OCI-LY1 (cell line): ENCODE measurements at regions not wholly inside any gene's neighbourhood (a gene's known extent, or its start where the extent isn't known, plus 50 kb on each side); places are given as distances from the start of the nearest gene placed in this dataset.
"Not testable (repeated sequence)": the region's sequence is repeated elsewhere in the genome, so short reads cannot be mapped to it uniquely, and the experiment has no call there.

Experiments used
- H2AFZ ChIP-seq: fragments of 200-600 bp; sonication (generic), shearing (Covaris generic); 2 replicates; pipeline ENCODE4 v1.6.0; 2014; ENCODE audit warnings: antibody characterized with exemption, mild to moderate bottlenecking, low read length
- H3F3A ChIP-seq: fragments of 200-600 bp; sonication (generic), shearing (Covaris generic); 2 replicates; pipeline ENCODE4 v1.6.0; 2014; ENCODE audit warnings: mild to moderate bottlenecking, antibody characterized with exemption, low read length, moderate library complexity; ENCODE audit not compliant: insufficient read depth
- H3K27ac ChIP-seq: fragments of 200-600 bp; sonication (generic); 2 replicates; pipeline ENCODE4 v1.5.1; 2014; ENCODE audit warnings: low read length, mixed run types, mild to moderate bottlenecking, low read depth; ENCODE audit not compliant: poor library complexity, severe bottlenecking
- H3K27me3 ChIP-seq: fragments of 200-600 bp; sonication (generic); 2 replicates; pipeline ENCODE4 v1.6.0; 2014; ENCODE audit warnings: antibody characterized with exemption, mild to moderate bottlenecking, low read length, moderate library complexity; ENCODE audit not compliant: insufficient read depth
- H3K36me3 ChIP-seq: fragments of 200-600 bp; sonication (generic); 2 replicates; pipeline ENCODE4 v1.6.1; 2014; ENCODE audit warnings: mild to moderate bottlenecking, antibody characterized with exemption, low read length, moderate library complexity, mixed read lengths; ENCODE audit not compliant: insufficient read depth
- H3K4me1 ChIP-seq: fragments of 200-600 bp; sonication (generic); 2 replicates; pipeline ENCODE4 v1.5.1; 2014; ENCODE audit warnings: mild to moderate bottlenecking, low read length, moderate library complexity; ENCODE audit not compliant: insufficient read depth, severe bottlenecking
- H3K4me2 ChIP-seq: fragments of 200-600 bp; sonication (generic), shearing (Covaris generic); 2 replicates; pipeline ENCODE4 v1.6.1; 2014; ENCODE audit warnings: low read length
- H3K4me3 ChIP-seq: fragments of 200-600 bp; sonication (generic); 2 replicates; pipeline ENCODE4 v1.5.1; 2014; ENCODE audit warnings: low read length, low read depth, mild to moderate bottlenecking, mixed read lengths; ENCODE audit not compliant: poor library complexity, severe bottlenecking
- H3K79me2 ChIP-seq: fragments of 200-600 bp; shearing (Covaris generic); 2 replicates; pipeline ENCODE4 v1.6.1; 2016; ENCODE audit warnings: mixed run types, low read length, mixed read lengths; ENCODE audit not compliant: insufficient read depth
- H3K9ac ChIP-seq: fragments of 200-600 bp; sonication (generic), shearing (Covaris generic); 2 replicates; pipeline ENCODE4 v1.6.1; 2014; ENCODE audit warnings: mild to moderate bottlenecking, low read length, mixed read lengths
- H3K9me2 ChIP-seq: fragments of 200-600 bp; sonication (generic), shearing (Covaris generic); 2 replicates; pipeline ENCODE4 v1.6.1; 2014; ENCODE audit warnings: low read depth, mild to moderate bottlenecking, low read length, mixed read lengths
- H3K9me3 ChIP-seq: fragments of 200-600 bp; shearing (Covaris generic); 2 replicates; pipeline ENCODE4 v1.6.1; 2014; ENCODE audit warnings: low read length, mixed read lengths
- H4K20me1 ChIP-seq: fragments of 200-600 bp; sonication (generic), shearing (Covaris generic); 2 replicates; pipeline ENCODE4 v1.6.0; 2016; ENCODE audit warnings: mild to moderate bottlenecking, low read length; ENCODE audit not compliant: insufficient read depth
- EZH2 ChIP-seq: fragments of 200-600 bp; sonication (generic), shearing (Covaris generic); IDR thresholded peaks from 2 replicates; pipeline ENCODE4 v1.8.0; 2017; ENCODE audit warnings: borderline replicate concordance, mixed run types, mild to moderate bottlenecking, antibody characterized with exemption, low read length, moderate library complexity, mixed read lengths
- TF ChIP-seq, protein P1 (sequence below): fragments of 200-600 bp; sonication (generic), shearing (Covaris generic); IDR thresholded peaks from 2 replicates; pipeline ENCODE4 v1.5.1; 2017; ENCODE audit warnings: mild to moderate bottlenecking, antibody characterized with exemption, low read length, moderate library complexity, mixed read lengths

GRCh38 chr4:187910741-187911140 lies 84.8 kb upstream of the ZFP42 start:
- no peaks in the 10 kb centered on the region for H3F3A ChIP-seq
- TF ChIP-seq EZH2, result no peak
- TF ChIP-seq, protein P1, sequence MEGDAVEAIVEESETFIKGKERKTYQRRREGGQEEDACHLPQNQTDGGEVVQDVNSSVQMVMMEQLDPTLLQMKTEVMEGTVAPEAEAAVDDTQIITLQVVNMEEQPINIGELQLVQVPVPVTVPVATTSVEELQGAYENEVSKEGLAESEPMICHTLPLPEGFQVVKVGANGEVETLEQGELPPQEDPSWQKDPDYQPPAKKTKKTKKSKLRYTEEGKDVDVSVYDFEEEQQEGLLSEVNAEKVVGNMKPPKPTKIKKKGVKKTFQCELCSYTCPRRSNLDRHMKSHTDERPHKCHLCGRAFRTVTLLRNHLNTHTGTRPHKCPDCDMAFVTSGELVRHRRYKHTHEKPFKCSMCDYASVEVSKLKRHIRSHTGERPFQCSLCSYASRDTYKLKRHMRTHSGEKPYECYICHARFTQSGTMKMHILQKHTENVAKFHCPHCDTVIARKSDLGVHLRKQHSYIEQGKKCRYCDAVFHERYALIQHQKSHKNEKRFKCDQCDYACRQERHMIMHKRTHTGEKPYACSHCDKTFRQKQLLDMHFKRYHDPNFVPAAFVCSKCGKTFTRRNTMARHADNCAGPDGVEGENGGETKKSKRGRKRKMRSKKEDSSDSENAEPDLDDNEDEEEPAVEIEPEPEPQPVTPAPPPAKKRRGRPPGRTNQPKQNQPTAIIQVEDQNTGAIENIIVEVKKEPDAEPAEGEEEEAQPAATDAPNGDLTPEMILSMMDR, result no peak
- no peaks in the 10 kb centered on the region for H3K4me1 ChIP-seq
- no peaks in the 10 kb centered on the region for H4K20me1 ChIP-seq
- H3K9me2 ChIP-seq, result no peaks in the 10 kb centered on the region
- H2AFZ ChIP-seq, result no peak overlapping the region
- H3K4me3 ChIP-seq, result no peak overlapping the region
- H3K27me3 ChIP-seq, result no peaks in the 10 kb centered on the region
- H3K9ac ChIP-seq, result no peak overlapping the region
- no peak overlapping the region for H3K27ac ChIP-seq
- H3K36me3 ChIP-seq, result no peaks in the 10 kb centered on the region
- no peaks in the 10 kb centered on the region for H3K9me3 ChIP-seq
- no peak overlapping the region for H3K4me2 ChIP-seq
- no peaks in the 10 kb centered on the region for H3K79me2 ChIP-seq

DNA sequence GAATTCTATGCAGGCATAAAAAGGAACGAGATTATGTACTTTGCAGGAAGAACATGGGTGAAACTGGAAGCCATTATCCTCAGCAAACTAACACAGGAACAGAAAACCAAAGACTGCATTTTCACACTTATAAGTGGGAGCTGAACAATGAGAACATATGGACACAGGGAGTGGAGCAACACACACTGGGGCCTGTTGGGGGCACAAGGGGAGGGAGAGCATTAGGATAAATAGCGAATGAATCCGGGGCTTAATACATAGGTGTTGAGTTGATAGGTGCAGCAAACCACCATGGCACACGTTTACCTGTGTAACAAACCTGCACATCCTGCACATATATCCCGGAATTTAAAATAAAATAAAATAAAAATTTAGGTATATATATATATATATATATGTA lies 80.2 kb upstream of the ZFP42 start:
- not testable (repeated sequence) for H3K79me2 ChIP-seq, H3K36me3 ChIP-seq, H3K4me1 ChIP-seq, H3F3A ChIP-seq, H3K9me3 ChIP-seq, H3K9ac ChIP-seq, H4K20me1 ChIP-seq, H3K27ac ChIP-seq, H3K4me2 ChIP-seq, H2AFZ ChIP-seq, H3K4me3 ChIP-seq, H3K9me2 ChIP-seq, H3K27me3 ChIP-seq

DNA sequence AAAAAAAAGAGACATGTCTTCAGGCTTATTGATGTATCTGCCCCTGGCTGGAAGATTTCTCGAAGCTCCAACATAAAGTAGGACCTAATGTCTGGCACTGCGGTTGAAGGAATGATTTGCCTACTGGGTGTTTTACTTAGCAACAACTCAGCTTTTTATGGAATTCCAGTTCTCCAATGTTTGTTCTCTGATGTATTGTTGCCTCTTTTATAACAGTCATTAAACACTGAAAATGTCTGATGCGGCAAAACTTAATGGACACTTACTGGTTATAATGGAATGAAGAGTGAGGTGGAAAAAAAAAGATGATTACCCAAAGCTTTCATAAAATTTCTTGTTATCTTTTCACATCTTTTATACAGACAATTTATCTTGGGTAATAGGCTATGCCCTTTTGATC lies 75.6 kb upstream of the ZFP42 start:
- H3K27ac ChIP-seq, result no peak overlapping the region
- no peak for TF ChIP-seq EZH2
- TF ChIP-seq, protein P1, result no peak
- no peak overlapping the region for H2AFZ ChIP-seq
- H3K4me2 ChIP-seq, result no peak overlapping the region
- no peak overlapping the region for H3K9ac ChIP-seq
- H3K27me3 ChIP-seq, result no peaks in the 10 kb centered on the region
- no peaks in the 10 kb centered on the region for H4K20me1 ChIP-seq
- no peaks in the 10 kb centered on the region for H3K36me3 ChIP-seq
- no peaks in the 10 kb centered on the region for H3K4me1 ChIP-seq
- H3K4me3 ChIP-seq, result no peak overlapping the region
- no peaks in the 10 kb centered on the region for H3K79me2 ChIP-seq
- no peaks in the 10 kb centered on the region for H3K9me2 ChIP-seq
- H3K9me3 ChIP-seq, result no peaks in the 10 kb centered on the region
- H3F3A ChIP-seq, result no peaks in the 10 kb centered on the region

- Histone ChIP-seq H3K27ac (no peak overlapping the region), H3K4me3 (no peak overlapping the region), H3K36me3 (no peaks in the 10 kb centered on the region), H3K9me3 (no peaks in the 10 kb centered on the region), H3K9me2 (no peaks in the 10 kb centered on the region), H3K27me3 (no peaks in the 10 kb centered on the region), H3K4me2 (no peak overlapping the region), H3K4me1 (no peaks in the 10 kb centered on the region), H3K9ac (no peak overlapping the region), H4K20me1 (no peaks in the 10 kb centered on the region), H3F3A (no peaks in the 10 kb centered on the region), H3K79me2 (no peaks in the 10 kb centered on the region), H2AFZ (no peak overlapping the region)
- TF ChIP-seq, protein P1, result no peak
- TF ChIP-seq EZH2, result no peak
Measured at GRCh38 chr4:187921946-187922623, 73.5 kb upstream of the ZFP42 start.
